ENCODE measurements at regions not wholly inside any gene's neighbourhood (a gene's known extent, or its start where the extent isn't known, plus 50 kb on each side); places are given as distances from the start of the nearest gene placed in this dataset.
"Not testable (repeated sequence)": the region's sequence is repeated elsewhere in the genome, so short reads cannot be mapped to it uniquely, and the experiment has no call there.

GRCh38 chr1:143497374-143497747 lies 474.4 kb downstream of the FAM72C start:
- TF ChIP-seq CTCF (IDR thresholded peaks at IDR 0.05): no peak
- Mint-ChIP-seq H3K27me3 (ENCODE audit: insufficient read depth) (peaks cover 7% of the 10 kb centered on the region), H3K9me3 (peaks cover 9% of the 10 kb centered on the region), H3K4me3 (no peak overlapping the region), H3K27ac (no peak overlapping the region), H3K4me1 (ENCODE audit: low read depth) (no peaks in the 10 kb centered on the region), H3K36me3 (ENCODE audit: low read depth) (peaks cover 6% of the 10 kb centered on the region)
- no peak for DNase-seq

- H3K36me3 Mint-ChIP-seq (ENCODE audit: low read depth); DNase-seq; H3K4me1 Mint-ChIP-seq (ENCODE audit: low read depth); H3K27ac Mint-ChIP-seq; H3K4me3 Mint-ChIP-seq; H3K9me3 Mint-ChIP-seq; H3K27me3 Mint-ChIP-seq (ENCODE audit: insufficient read depth): not testable (repeated sequence)
These were observed 475.0 kb downstream of the FAM72C start for GRCh38 chr1:143496526-143497373.

Measured in HFFc6 (cell line).